Liver (tissue), 3 donors: ENCODE measurements at regions not wholly inside any gene's neighbourhood (a gene's known extent, or its start where the extent isn't known, plus 50 kb on each side); places are given as distances from the start of the nearest gene placed in this dataset.

Source experiments
- ATF3 ChIP-seq: IDR thresholded peaks from 2 replicates; pipeline ENCODE4 v1.6.1; 2016; ENCODE audit warnings: antibody characterized with exemption
- CTCF ChIP-seq: fragments of 150-350 bp; IDR thresholded peaks from 2 replicates; pipeline ENCODE4 v1.5.1; 2017; ENCODE audit warnings: improper control_type of control experiment, low read depth, low read length; ENCODE audit not compliant: missing input control
- EGR1 ChIP-seq, 2 donors: IDR thresholded peaks; 2 replicates each; pipeline ENCODE4 v1.6.1; 2016 to 2018; ENCODE audit warnings: antibody characterized with exemption in 2 of 2, low read depth in 2 of 2
- FOXA1 ChIP-seq: IDR thresholded peaks from 2 replicates; pipeline ENCODE4 v1.6.1; 2016; ENCODE audit warnings: antibody characterized with exemption
- GABPA ChIP-seq, 2 donors: IDR thresholded peaks in 1 of 2; conservative IDR thresholded peaks in 1 of 2; 2 replicates each; pipeline ENCODE4 v1.6.1; 2016; ENCODE audit warnings: antibody characterized with exemption in 2 of 2, mild to moderate bottlenecking in 1 of 2, moderate library complexity in 1 of 2
- HNF4A ChIP-seq, 2 donors: conservative IDR thresholded peaks; 2 replicates each; pipeline ENCODE4 v1.6.1; 2016; ENCODE audit warnings: antibody characterized with exemption in 2 of 2, mild to moderate bottlenecking in 2 of 2
- JUND ChIP-seq, 2 donors: IDR thresholded peaks; 2 replicates each; pipeline ENCODE4 v1.6.1; 2016; ENCODE audit warnings: antibody characterized with exemption in 2 of 2
- MAX ChIP-seq: IDR thresholded peaks from 2 replicates; pipeline ENCODE4 v1.6.1; 2016; ENCODE audit warnings: antibody characterized with exemption
- NR2F2 ChIP-seq: IDR thresholded peaks from 2 replicates; pipeline ENCODE4 v1.6.1; 2016; ENCODE audit warnings: antibody characterized with exemption
- RAD21 ChIP-seq, 2 donors: IDR thresholded peaks; 2 replicates each; pipeline ENCODE4 v1.6.1; 2016; ENCODE audit warnings: antibody characterized with exemption in 2 of 2, mild to moderate bottlenecking in 2 of 2
- RXRA ChIP-seq, 2 donors: IDR thresholded peaks; 2 replicates each; pipeline ENCODE4 v1.6.1; 2017 to 2018; ENCODE audit warnings: antibody characterized with exemption in 2 of 2, mild to moderate bottlenecking in 1 of 2
- TAF1 ChIP-seq: conservative IDR thresholded peaks from 2 replicates; pipeline ENCODE4 v1.6.1; 2016; ENCODE audit warnings: antibody characterized with exemption, mild to moderate bottlenecking
- YY1 ChIP-seq: IDR thresholded peaks from 2 replicates; pipeline ENCODE4 v1.6.1; 2016; ENCODE audit warnings: antibody characterized with exemption, mild to moderate bottlenecking
- TF ChIP-seq, protein P1 (sequence below): IDR thresholded peaks from 2 replicates; pipeline ENCODE4 v1.6.1; 2016; ENCODE audit warnings: antibody characterized with exemption, mild to moderate bottlenecking
- donor health status: healthy.
- donor health status: healthy.

DNA sequence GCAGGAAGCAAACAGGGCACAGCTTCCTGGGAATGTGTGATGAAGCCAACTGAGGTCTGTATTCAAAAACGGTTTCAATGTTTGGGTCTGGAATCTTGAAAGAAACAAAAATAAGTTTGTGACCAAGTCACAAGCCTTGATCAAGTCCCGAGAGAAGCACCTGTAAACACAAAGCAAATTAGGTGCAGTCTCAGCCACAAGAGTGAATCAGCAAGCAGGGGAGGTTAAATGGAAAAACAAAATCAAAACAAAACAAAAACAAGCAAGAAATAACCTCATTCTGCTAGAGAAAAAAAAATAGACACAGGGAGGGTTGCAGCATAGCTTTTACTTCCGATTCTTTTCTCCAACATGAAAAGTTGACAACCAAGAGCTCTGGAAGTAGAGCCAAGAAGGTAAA lies 201.7 kb downstream of the CLIC5 start:
- no peak for TF ChIP-seq FOXA1
- TF ChIP-seq CTCF, result no peak
- no peak for TF ChIP-seq EGR1 (IDR thresholded peaks at IDR 0.05; ENCODE audit: low read depth in 2 of 2)
- TF ChIP-seq RAD21 (IDR thresholded peaks at IDR 0.05), result no peak
- no peak for TF ChIP-seq RXRA (IDR thresholded peaks at IDR 0.05)
- TF ChIP-seq NR2F2, result no peak
- TF ChIP-seq TAF1, result no peak
- no peak for TF ChIP-seq GABPA (IDR thresholded peaks at IDR 0.05 in 1 of 2, conservative IDR thresholded peaks at IDR 0.05 in 1 of 2)
- TF ChIP-seq MAX, result no peak
- TF ChIP-seq ATF3, result no peak
- no peak for TF ChIP-seq HNF4A (conservative IDR thresholded peaks at IDR 0.05)
- TF ChIP-seq, protein P1, sequence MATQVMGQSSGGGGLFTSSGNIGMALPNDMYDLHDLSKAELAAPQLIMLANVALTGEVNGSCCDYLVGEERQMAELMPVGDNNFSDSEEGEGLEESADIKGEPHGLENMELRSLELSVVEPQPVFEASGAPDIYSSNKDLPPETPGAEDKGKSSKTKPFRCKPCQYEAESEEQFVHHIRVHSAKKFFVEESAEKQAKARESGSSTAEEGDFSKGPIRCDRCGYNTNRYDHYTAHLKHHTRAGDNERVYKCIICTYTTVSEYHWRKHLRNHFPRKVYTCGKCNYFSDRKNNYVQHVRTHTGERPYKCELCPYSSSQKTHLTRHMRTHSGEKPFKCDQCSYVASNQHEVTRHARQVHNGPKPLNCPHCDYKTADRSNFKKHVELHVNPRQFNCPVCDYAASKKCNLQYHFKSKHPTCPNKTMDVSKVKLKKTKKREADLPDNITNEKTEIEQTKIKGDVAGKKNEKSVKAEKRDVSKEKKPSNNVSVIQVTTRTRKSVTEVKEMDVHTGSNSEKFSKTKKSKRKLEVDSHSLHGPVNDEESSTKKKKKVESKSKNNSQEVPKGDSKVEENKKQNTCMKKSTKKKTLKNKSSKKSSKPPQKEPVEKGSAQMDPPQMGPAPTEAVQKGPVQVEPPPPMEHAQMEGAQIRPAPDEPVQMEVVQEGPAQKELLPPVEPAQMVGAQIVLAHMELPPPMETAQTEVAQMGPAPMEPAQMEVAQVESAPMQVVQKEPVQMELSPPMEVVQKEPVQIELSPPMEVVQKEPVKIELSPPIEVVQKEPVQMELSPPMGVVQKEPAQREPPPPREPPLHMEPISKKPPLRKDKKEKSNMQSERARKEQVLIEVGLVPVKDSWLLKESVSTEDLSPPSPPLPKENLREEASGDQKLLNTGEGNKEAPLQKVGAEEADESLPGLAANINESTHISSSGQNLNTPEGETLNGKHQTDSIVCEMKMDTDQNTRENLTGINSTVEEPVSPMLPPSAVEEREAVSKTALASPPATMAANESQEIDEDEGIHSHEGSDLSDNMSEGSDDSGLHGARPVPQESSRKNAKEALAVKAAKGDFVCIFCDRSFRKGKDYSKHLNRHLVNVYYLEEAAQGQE, result no peak
- TF ChIP-seq JUND (IDR thresholded peaks at IDR 0.05), result no peak
- TF ChIP-seq YY1, result no peak
